ENCODE measurements at regions not wholly inside any gene's neighbourhood (a gene's known extent, or its start where the extent isn't known, plus 50 kb on each side); places are given as distances from the start of the nearest gene placed in this dataset.

DNA sequence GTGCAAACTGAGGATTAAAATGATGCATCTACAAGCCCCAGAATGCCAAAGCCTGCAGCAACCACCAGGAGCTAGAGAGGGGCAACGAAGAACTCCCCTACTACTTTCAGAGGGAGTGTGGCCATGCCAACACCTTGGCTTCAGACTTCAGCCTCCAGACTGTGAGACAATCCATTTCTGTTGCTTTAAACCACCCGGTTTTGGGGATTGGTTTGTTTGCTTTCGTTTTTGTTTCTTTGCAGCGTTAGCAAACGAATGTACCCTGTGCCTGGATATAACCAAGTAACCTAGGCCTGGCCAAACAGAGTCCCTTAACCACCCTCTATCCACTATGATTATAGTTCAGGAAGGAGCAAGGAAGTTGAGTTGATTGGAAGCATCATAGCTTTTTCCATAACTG is 171.2 kb upstream of the NCK2 start:
- no peaks in the 10 kb centered on the region for H3K9me3 Mint-ChIP-seq
- H3K4me3 Mint-ChIP-seq: no peak overlapping the region
- H3K4me1 Mint-ChIP-seq: peaks cover 17% of the 10 kb centered on the region
- DNase-seq: no peak
- no peak overlapping the region for H3K27ac Mint-ChIP-seq
- H3K27me3 Mint-ChIP-seq (ENCODE audit: low read depth, poor library complexity): peaks cover 17% of the 10 kb centered on the region
- TF ChIP-seq, protein P1, sequence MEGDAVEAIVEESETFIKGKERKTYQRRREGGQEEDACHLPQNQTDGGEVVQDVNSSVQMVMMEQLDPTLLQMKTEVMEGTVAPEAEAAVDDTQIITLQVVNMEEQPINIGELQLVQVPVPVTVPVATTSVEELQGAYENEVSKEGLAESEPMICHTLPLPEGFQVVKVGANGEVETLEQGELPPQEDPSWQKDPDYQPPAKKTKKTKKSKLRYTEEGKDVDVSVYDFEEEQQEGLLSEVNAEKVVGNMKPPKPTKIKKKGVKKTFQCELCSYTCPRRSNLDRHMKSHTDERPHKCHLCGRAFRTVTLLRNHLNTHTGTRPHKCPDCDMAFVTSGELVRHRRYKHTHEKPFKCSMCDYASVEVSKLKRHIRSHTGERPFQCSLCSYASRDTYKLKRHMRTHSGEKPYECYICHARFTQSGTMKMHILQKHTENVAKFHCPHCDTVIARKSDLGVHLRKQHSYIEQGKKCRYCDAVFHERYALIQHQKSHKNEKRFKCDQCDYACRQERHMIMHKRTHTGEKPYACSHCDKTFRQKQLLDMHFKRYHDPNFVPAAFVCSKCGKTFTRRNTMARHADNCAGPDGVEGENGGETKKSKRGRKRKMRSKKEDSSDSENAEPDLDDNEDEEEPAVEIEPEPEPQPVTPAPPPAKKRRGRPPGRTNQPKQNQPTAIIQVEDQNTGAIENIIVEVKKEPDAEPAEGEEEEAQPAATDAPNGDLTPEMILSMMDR (IDR thresholded peaks at IDR 0.05): no peak
- H3K36me3 Mint-ChIP-seq (ENCODE audit: low read depth): no peaks in the 10 kb centered on the region

DNA sequence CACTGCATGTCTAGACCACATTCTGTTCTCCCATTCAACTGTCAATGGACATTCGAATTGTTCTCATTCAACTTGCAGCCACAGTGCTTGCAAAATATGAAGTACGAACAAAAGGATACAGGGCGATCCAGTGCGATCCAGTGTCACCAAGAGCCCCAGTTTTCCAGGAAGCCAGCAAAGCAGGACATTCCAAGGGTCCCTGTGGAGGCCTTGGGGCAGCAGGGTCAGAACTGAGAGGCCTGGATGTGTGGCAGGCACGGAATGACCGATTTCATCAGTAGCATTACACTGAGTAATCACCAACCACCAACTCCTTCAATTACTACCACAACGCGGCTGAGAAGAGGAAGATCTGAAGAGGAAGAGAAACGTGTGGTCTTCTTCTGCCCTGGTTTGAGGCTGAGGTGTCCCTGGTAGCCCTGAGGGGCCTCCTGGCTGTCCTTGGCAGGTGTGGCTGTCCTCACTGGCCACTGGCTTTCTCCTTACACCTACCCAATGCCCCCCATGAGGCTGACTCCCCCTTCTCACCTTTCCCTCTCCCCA is 172.7 kb upstream of the FHL2 start:
- H3K27ac Mint-ChIP-seq: no peak overlapping the region
- H3K27me3 Mint-ChIP-seq (ENCODE audit: low read depth, poor library complexity): peaks cover 17% of the 10 kb centered on the region
- H3K4me1 Mint-ChIP-seq: peaks cover 24% of the 10 kb centered on the region
- no peaks in the 10 kb centered on the region for H3K9me3 Mint-ChIP-seq
- no peak for DNase-seq
- TF ChIP-seq, protein P1 (IDR thresholded peaks at IDR 0.05): no peak
- H3K4me3 Mint-ChIP-seq: no peak overlapping the region
- no peaks in the 10 kb centered on the region for H3K36me3 Mint-ChIP-seq (ENCODE audit: low read depth)

DNA sequence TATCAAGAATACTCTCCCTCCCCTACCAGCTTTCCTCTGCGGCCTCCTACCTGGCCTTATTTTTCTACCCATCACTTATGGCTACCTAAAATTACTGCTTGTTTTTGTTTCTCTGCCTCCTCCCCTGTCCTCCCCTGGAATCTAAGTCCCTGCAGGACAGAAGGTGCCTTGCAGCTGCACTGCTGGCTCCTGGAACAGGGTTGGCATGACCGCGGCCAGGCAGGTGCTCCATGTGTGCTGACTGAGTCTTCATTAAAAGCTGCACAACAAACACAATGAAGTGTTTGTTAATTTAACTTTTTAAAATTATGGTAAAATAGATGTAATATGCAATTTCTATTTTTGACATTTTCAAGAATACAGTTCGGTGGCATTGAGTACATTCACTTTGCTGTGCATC is 171.9 kb upstream of the FHL2 start:
- peaks cover 17% of the 10 kb centered on the region for H3K4me1 Mint-ChIP-seq
- H3K27ac Mint-ChIP-seq: no peak overlapping the region
- peaks cover 17% of the 10 kb centered on the region for H3K27me3 Mint-ChIP-seq (ENCODE audit: low read depth, poor library complexity)
- no peak for DNase-seq
- no peak overlapping the region for H3K4me3 Mint-ChIP-seq
- TF ChIP-seq, protein P1 (IDR thresholded peaks at IDR 0.05): no peak
- H3K36me3 Mint-ChIP-seq (ENCODE audit: low read depth): no peaks in the 10 kb centered on the region
- H3K9me3 Mint-ChIP-seq: no peaks in the 10 kb centered on the region

DNA sequence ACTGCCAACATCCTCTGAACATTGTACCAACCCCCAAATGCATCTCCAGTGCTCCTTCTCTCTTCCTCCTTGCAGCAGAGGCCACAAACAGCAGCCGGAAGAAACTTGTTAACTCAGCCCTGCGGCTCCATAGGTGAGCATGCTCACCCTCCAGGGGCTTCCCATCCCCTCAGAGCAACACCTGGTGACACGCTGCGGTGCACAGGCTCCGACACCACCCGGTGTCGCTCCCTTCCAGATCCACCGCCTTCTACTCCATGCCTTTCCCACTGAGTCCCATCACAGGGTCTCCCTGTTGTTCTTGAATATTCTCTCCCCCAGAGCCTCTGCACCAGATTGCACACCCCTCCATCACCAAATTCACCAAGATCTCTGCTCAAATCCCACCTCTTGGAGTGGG is 171.5 kb upstream of the FHL2 start:
- no peaks in the 10 kb centered on the region for H3K36me3 Mint-ChIP-seq (ENCODE audit: low read depth)
- no peak overlapping the region for H3K4me3 Mint-ChIP-seq
- no peaks in the 10 kb centered on the region for H3K9me3 Mint-ChIP-seq
- TF ChIP-seq, protein P1 (IDR thresholded peaks at IDR 0.05): no peak
- peaks cover 13% of the 10 kb centered on the region for H3K4me1 Mint-ChIP-seq
- DNase-seq: no peak
- H3K27me3 Mint-ChIP-seq (ENCODE audit: low read depth, poor library complexity): peaks cover 16% of the 10 kb centered on the region
- no peak overlapping the region for H3K27ac Mint-ChIP-seq

DNA sequence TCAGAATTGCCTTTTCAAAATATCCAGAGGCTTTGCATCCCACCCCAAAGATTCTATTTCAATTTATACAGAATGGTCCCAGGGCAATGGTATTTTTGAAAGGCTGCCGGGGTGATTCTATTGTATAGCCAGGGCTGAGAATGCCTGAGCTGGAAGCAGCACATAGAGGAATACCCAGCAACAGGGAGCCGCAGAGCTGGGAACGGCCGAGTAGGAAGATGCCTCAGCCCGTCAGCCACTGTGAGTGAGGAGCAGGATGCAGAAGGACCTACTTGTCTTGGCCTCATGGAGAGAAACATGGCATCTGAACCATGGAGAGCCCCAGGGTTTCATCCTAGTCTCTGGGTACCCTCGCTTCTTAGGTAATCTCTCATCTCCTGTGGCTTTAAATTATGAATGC is 170.8 kb upstream of the FHL2 start:
- Mint-ChIP-seq H3K4me1 (peaks cover 13% of the 10 kb centered on the region), H3K27ac (no peak overlapping the region), H3K36me3 (ENCODE audit: low read depth) (no peaks in the 10 kb centered on the region), H3K27me3 (ENCODE audit: low read depth, poor library complexity) (peaks cover 14% of the 10 kb centered on the region), H3K9me3 (no peaks in the 10 kb centered on the region), H3K4me3 (no peak overlapping the region)
- TF ChIP-seq, protein P1 (IDR thresholded peaks at IDR 0.05): no peak
- DNase-seq: no peak

DNA sequence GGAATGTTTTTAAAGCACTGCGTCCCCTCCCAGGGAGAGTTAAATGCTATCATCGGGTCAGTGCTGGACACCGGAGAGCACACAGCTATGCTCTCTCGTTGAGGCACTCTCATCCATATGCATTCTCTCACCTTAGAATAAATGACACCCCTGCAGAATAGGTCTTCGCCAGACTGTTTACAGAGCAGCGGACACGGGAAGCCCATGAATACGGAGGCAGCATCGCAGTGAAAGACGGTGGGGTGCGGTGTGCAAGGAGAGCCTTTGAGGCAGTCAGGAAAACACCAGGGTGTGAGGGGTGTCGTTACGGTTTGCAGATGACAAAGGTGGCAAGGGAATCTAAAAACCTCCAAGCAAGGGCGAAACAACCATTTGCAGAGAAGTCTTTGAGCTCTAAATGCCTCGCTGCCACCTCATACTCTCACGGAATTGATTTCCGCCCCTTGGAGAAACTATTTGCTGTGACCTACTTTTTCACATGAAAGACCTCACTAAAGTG is 169.2 kb upstream of the FHL2 start:
- H3K4me3 Mint-ChIP-seq: peak overlapping the region; percentile 35
- no peaks in the 10 kb centered on the region for H3K36me3 Mint-ChIP-seq (ENCODE audit: low read depth)
- no peaks in the 10 kb centered on the region for H3K9me3 Mint-ChIP-seq
- H3K4me1 Mint-ChIP-seq: peaks cover 13% of the 10 kb centered on the region
- H3K27ac Mint-ChIP-seq: no peak overlapping the region
- TF ChIP-seq, protein P1 (IDR thresholded peaks at IDR 0.05): no peak
- H3K27me3 Mint-ChIP-seq (ENCODE audit: low read depth, poor library complexity): peaks cover 7% of the 10 kb centered on the region
- DNase-seq: no peak

All from nephron progenitor cell (in vitro differentiated cells).